ENCODE measurements at regions not wholly inside any gene's neighbourhood (a gene's known extent, or its start where the extent isn't known, plus 50 kb on each side); places are given as distances from the start of the nearest gene placed in this dataset.

GRCh38 chr6:28693033-28693750 lies 167.5 kb downstream of the GPX5 start:
- Histone ChIP-seq H3K4me3 (ENCODE audit: low read depth, low read length, poor library complexity, severe bottlenecking) (no peak overlapping the region), H3K36me3 (ENCODE audit: insufficient read depth, low read length, poor library complexity, severe bottlenecking) (no peaks in the 10 kb centered on the region), H3K9me3 (ENCODE audit: low read depth, low read length, poor library complexity, severe bottlenecking) (no peaks in the 10 kb centered on the region), H3K4me1 (ENCODE audit: insufficient read depth, low read length, poor library complexity, severe bottlenecking) (no peaks in the 10 kb centered on the region), H3K27me3 (replicated peaks; ENCODE audit: insufficient read depth, low read depth, low read length, poor library complexity) (no peaks in the 10 kb centered on the region), H3K27ac (ENCODE audit: low read depth, low read length, poor library complexity, severe bottlenecking) (no peak overlapping the region)
- ChIA-PET POLR2A (ENCODE audit: low non-redundant PET) (no interaction called here), CTCF (no interaction called here)
- DNase-seq (ENCODE audit: low spot score) = no peak
- intact Hi-C loops (cut with micrococcal nuclease; ENCODE audit: unreplicated experiment) = no loop called here
- TF ChIP-seq, protein P1, sequence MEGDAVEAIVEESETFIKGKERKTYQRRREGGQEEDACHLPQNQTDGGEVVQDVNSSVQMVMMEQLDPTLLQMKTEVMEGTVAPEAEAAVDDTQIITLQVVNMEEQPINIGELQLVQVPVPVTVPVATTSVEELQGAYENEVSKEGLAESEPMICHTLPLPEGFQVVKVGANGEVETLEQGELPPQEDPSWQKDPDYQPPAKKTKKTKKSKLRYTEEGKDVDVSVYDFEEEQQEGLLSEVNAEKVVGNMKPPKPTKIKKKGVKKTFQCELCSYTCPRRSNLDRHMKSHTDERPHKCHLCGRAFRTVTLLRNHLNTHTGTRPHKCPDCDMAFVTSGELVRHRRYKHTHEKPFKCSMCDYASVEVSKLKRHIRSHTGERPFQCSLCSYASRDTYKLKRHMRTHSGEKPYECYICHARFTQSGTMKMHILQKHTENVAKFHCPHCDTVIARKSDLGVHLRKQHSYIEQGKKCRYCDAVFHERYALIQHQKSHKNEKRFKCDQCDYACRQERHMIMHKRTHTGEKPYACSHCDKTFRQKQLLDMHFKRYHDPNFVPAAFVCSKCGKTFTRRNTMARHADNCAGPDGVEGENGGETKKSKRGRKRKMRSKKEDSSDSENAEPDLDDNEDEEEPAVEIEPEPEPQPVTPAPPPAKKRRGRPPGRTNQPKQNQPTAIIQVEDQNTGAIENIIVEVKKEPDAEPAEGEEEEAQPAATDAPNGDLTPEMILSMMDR (conservative IDR thresholded peaks at IDR 0.05; ENCODE audit: low read depth, low read length) = no peak
- no peak for TF ChIP-seq EZH2 (IDR thresholded peaks at IDR 0.05; ENCODE audit: borderline replicate concordance, low read depth, low read length, poor library complexity, severe bottlenecking)
- no TSS peak for BruUV-seq (replicated peaks)

GRCh38 chr6:28693751-28694443 lies 168.2 kb downstream of the GPX5 start:
- TF ChIP-seq, protein P1 (conservative IDR thresholded peaks at IDR 0.05; ENCODE audit: low read depth, low read length) = no peak
- no peak for TF ChIP-seq EZH2 (IDR thresholded peaks at IDR 0.05; ENCODE audit: borderline replicate concordance, low read depth, low read length, poor library complexity, severe bottlenecking)
- intact Hi-C loops (cut with micrococcal nuclease; ENCODE audit: unreplicated experiment) = no loop called here
- H3K36me3 ChIP-seq (ENCODE audit: insufficient read depth, low read length, poor library complexity, severe bottlenecking) = no peaks in the 10 kb centered on the region
- no TSS peak for BruUV-seq (replicated peaks)
- POLR2A ChIA-PET (ENCODE audit: low non-redundant PET) = no interaction called here
- no peaks in the 10 kb centered on the region for H3K9me3 ChIP-seq (ENCODE audit: low read depth, low read length, poor library complexity, severe bottlenecking)
- CTCF ChIA-PET = interaction anchor here (0.6 kb wide), 1 partner anchor 20 kb away, joined by 3 read pairs; no protein-coding TSS in a partner anchor
- H3K27me3 ChIP-seq (replicated peaks; ENCODE audit: insufficient read depth, low read depth, low read length, poor library complexity) = no peaks in the 10 kb centered on the region
- H3K4me1 ChIP-seq (ENCODE audit: insufficient read depth, low read length, poor library complexity, severe bottlenecking) = no peaks in the 10 kb centered on the region
- DNase-seq (ENCODE audit: low spot score) = no peak
- no peak overlapping the region for H3K4me3 ChIP-seq (ENCODE audit: low read depth, low read length, poor library complexity, severe bottlenecking)
- H3K27ac ChIP-seq (ENCODE audit: low read depth, low read length, poor library complexity, severe bottlenecking) = no peak overlapping the region

GRCh38 chr6:28695715-28696114 lies 170.0 kb downstream of the GPX5 start:
- H3K27me3 ChIP-seq (replicated peaks; ENCODE audit: insufficient read depth, low read depth, low read length, poor library complexity) = no peaks in the 10 kb centered on the region
- DNase-seq (ENCODE audit: low spot score) = peak; percentile 16
- H3K4me3 ChIP-seq (ENCODE audit: low read depth, low read length, poor library complexity, severe bottlenecking) = no peak overlapping the region
- no TSS peak for BruUV-seq (replicated peaks)
- TF ChIP-seq, protein P1 (conservative IDR thresholded peaks at IDR 0.05; ENCODE audit: low read depth, low read length) = no peak
- no peak for TF ChIP-seq EZH2 (IDR thresholded peaks at IDR 0.05; ENCODE audit: borderline replicate concordance, low read depth, low read length, poor library complexity, severe bottlenecking)
- POLR2A ChIA-PET (ENCODE audit: low non-redundant PET) = no interaction called here
- no peaks in the 10 kb centered on the region for H3K4me1 ChIP-seq (ENCODE audit: insufficient read depth, low read length, poor library complexity, severe bottlenecking)
- no peak overlapping the region for H3K27ac ChIP-seq (ENCODE audit: low read depth, low read length, poor library complexity, severe bottlenecking)
- intact Hi-C loops (cut with micrococcal nuclease; ENCODE audit: unreplicated experiment) = no loop called here
- H3K36me3 ChIP-seq (ENCODE audit: insufficient read depth, low read length, poor library complexity, severe bottlenecking) = no peaks in the 10 kb centered on the region
- CTCF ChIA-PET = no interaction called here
- no peaks in the 10 kb centered on the region for H3K9me3 ChIP-seq (ENCODE audit: low read depth, low read length, poor library complexity, severe bottlenecking)
